Calu3 (cell line): ENCODE measurements at regions not wholly inside any gene's neighbourhood (a gene's known extent, or its start where the extent isn't known, plus 50 kb on each side); places are given as distances from the start of the nearest gene placed in this dataset.

Experiments
- BruUV-seq: library from RNA; stranded (reverse); fragments of 400-500 nt; replicated peaks from 2 replicates; lab custom pipeline; 2021; lab: Mats Ljungman, UMichigan
- CTCF ChIA-PET: fragments of 300-600 bp; sonication (Branson Sonifier 250); formaldehyde crosslinking; loops from one replicate; lab custom pipeline; 2022; ENCODE audit warnings: antibody characterized with exemption; lab: Charles Lee
- DNase-seq: peaks from one replicate; pipeline ENCODE4 v3.0.0; 2022
- H3K27ac Mint-ChIP-seq: one replicate; pipeline ENCODE4 v1.8.0; 2022; ENCODE audit warnings: mixed read lengths; ENCODE audit not compliant: unreplicated experiment
- H3K27me3 Mint-ChIP-seq: one replicate; pipeline ENCODE4 v1.8.0; 2022; ENCODE audit warnings: mixed read lengths; ENCODE audit not compliant: unreplicated experiment
- H3K36me3 Mint-ChIP-seq: one replicate; pipeline ENCODE4 v1.8.0; 2022; ENCODE audit warnings: mild to moderate bottlenecking, moderate library complexity, mixed read lengths; ENCODE audit not compliant: insufficient read depth, unreplicated experiment
- H3K4me1 Mint-ChIP-seq: one replicate; pipeline ENCODE4 v1.8.0; 2022; ENCODE audit warnings: mild to moderate bottlenecking, low read depth, mixed read lengths; ENCODE audit not compliant: unreplicated experiment
- H3K4me3 Mint-ChIP-seq: one replicate; pipeline ENCODE4 v1.8.0; 2022; ENCODE audit warnings: mild to moderate bottlenecking, low read depth, moderate library complexity, mixed read lengths; ENCODE audit not compliant: unreplicated experiment
- H3K9me3 Mint-ChIP-seq: one replicate; pipeline ENCODE4 v1.8.0; 2022; ENCODE audit warnings: low read depth, mixed read lengths; ENCODE audit not compliant: unreplicated experiment
- intact Hi-C: fragments of 100-400 bp; cut with micrococcal nuclease; formaldehyde crosslinking; loops from one replicate; pipeline ENCODE4 v1.10.0; 2022; ENCODE audit not compliant: unreplicated experiment
- TF ChIP-seq, protein P1 (sequence below): fragments of 200-600 bp; IDR thresholded peaks from one replicate; pipeline ENCODE4 v1.8.0; 2022; ENCODE audit warnings: antibody characterized with exemption; ENCODE audit not compliant: unreplicated experiment

DNA sequence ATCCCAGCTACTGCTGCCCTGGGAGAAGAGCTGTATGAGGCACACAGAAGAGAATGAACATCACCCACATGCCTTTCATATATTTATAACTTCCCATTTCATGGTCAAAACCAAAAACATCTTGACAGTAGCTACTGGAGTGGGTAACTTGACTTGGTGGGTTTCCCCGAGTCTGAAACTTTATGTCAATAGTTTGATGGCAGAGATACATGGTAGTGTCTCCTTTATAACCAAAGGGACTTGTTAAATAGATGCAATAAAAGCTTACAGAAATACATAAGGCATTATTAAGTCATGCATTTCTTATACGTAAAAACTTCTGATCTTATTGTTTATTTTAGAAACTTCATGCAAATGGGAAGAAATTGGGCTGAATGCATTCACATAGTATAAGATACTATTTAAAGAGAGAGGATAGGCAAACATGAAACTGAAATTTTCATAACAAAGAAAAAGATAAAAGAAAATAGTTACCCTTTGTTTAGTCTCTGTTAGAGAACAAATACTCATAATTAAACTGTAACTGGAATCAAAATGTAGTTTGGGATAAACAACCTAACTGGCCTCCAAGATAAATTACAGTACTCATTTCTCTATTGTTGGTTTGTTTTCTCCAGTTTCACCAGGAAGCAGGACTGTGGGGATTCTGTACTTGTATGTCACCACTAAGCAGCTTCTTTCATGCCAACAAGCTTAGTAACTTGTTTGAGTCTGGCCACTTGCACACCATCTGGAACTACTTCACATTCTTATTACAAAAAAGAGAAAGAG, 459.3 kb upstream of the MEF2C start:
- TF ChIP-seq, protein P1, sequence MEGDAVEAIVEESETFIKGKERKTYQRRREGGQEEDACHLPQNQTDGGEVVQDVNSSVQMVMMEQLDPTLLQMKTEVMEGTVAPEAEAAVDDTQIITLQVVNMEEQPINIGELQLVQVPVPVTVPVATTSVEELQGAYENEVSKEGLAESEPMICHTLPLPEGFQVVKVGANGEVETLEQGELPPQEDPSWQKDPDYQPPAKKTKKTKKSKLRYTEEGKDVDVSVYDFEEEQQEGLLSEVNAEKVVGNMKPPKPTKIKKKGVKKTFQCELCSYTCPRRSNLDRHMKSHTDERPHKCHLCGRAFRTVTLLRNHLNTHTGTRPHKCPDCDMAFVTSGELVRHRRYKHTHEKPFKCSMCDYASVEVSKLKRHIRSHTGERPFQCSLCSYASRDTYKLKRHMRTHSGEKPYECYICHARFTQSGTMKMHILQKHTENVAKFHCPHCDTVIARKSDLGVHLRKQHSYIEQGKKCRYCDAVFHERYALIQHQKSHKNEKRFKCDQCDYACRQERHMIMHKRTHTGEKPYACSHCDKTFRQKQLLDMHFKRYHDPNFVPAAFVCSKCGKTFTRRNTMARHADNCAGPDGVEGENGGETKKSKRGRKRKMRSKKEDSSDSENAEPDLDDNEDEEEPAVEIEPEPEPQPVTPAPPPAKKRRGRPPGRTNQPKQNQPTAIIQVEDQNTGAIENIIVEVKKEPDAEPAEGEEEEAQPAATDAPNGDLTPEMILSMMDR: no peak
- H3K4me1 Mint-ChIP-seq: no peaks in the 10 kb centered on the region
- DNase-seq: no peak
- no peak overlapping the region for H3K27ac Mint-ChIP-seq
- intact Hi-C loops: no loop called here
- no peaks in the 10 kb centered on the region for H3K27me3 Mint-ChIP-seq
- no peaks in the 10 kb centered on the region for H3K36me3 Mint-ChIP-seq
- no peak overlapping the region for H3K4me3 Mint-ChIP-seq
- no TSS peak for BruUV-seq
- CTCF ChIA-PET: interaction anchor here (1.0 kb wide), 1 partner anchor 380 kb away, joined by 3 read pairs; no protein-coding TSS in a partner anchor
- H3K9me3 Mint-ChIP-seq: no peaks in the 10 kb centered on the region

DNA sequence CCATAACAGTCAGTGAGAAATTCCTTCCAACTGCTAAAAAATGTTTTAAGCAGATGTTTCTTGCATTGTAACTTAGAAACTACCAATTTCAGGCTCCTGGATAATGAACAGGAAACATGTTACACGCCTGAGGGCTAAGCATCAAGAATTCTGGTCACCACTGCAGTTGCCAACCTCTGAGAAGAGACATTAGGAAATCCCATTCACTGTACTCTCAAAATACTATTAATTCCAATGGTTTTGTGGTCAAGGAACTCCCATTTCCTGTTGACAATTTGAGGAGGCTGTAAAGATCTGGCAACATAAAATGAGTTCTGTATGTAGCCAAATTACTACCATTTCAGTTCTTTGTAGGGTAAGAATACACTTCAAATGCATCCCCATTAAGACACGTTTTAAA, 456.0 kb upstream of the MEF2C start:
- no peak overlapping the region for H3K4me3 Mint-ChIP-seq
- no peaks in the 10 kb centered on the region for H3K9me3 Mint-ChIP-seq
- no peaks in the 10 kb centered on the region for H3K36me3 Mint-ChIP-seq
- TF ChIP-seq, protein P1: no peak
- BruUV-seq: no TSS peak
- intact Hi-C loops: no loop called here
- no peaks in the 10 kb centered on the region for H3K4me1 Mint-ChIP-seq
- no peak overlapping the region for H3K27ac Mint-ChIP-seq
- DNase-seq: no peak
- no peaks in the 10 kb centered on the region for H3K27me3 Mint-ChIP-seq
- CTCF ChIA-PET: no interaction called here

DNA sequence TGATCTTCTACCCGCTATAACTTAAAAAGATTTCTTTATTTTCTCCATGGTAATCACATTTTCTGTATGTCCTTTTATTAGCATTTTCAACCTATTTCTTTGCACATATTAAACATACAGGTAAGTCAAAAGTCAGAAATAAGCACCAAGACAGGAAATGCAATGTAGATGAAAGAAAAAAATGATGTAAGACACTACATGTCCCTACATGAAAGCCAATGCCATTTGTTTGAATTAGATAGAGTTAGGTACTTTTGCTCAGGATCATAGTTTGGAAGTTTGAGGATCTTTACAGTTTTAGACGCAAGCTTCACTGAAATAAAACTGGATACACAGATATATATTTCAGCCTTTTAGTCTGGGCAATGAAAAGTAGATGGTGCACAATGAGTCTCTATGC, 453.1 kb upstream of the MEF2C start:
- H3K27ac Mint-ChIP-seq: no peak overlapping the region
- H3K36me3 Mint-ChIP-seq: no peaks in the 10 kb centered on the region
- intact Hi-C loops: no loop called here
- no peak for DNase-seq
- no peaks in the 10 kb centered on the region for H3K4me1 Mint-ChIP-seq
- no peak overlapping the region for H3K4me3 Mint-ChIP-seq
- CTCF ChIA-PET: no interaction called here
- TF ChIP-seq, protein P1: no peak
- no TSS peak for BruUV-seq
- no peaks in the 10 kb centered on the region for H3K27me3 Mint-ChIP-seq
- no peaks in the 10 kb centered on the region for H3K9me3 Mint-ChIP-seq

DNA sequence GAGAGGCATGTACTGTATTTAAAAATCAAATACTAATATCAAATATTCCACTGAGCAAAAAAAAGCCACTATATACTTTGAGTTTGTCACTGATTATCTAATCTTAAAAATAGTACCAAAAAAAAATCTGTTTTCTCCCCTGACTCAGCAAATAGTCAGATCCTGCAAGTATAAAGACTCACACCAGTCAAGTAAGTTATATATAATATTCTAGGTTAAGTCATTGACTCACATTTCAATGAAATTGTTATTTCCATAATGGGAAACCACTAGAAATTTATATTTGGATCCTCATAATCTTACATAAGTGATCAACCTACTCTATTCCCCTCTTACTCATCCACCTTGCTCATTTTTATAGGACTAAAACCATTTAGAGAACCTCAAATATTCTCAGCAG, 447.2 kb upstream of the MEF2C start:
- Mint-ChIP-seq H3K27me3 (no peaks in the 10 kb centered on the region), H3K9me3 (peaks cover 3% of the 10 kb centered on the region), H3K4me1 (no peaks in the 10 kb centered on the region), H3K4me3 (no peak overlapping the region), H3K36me3 (no peaks in the 10 kb centered on the region), H3K27ac (no peak overlapping the region)
- no peak for DNase-seq
- no TSS peak for BruUV-seq
- intact Hi-C loops: no loop called here
- CTCF ChIA-PET: no interaction called here
- TF ChIP-seq, protein P1: no peak
